GM21390 (cell line): ENCODE measurements at regions not wholly inside any gene's neighbourhood (a gene's known extent, or its start where the extent isn't known, plus 50 kb on each side); places are given as distances from the start of the nearest gene placed in this dataset.

Experiments
- ATAC-seq: cut with Tn5 transposase; IDR thresholded peaks from one replicate; pipeline ENCODE4 v1.9.1; 2021; ENCODE audit not compliant: unreplicated experiment

DNA sequence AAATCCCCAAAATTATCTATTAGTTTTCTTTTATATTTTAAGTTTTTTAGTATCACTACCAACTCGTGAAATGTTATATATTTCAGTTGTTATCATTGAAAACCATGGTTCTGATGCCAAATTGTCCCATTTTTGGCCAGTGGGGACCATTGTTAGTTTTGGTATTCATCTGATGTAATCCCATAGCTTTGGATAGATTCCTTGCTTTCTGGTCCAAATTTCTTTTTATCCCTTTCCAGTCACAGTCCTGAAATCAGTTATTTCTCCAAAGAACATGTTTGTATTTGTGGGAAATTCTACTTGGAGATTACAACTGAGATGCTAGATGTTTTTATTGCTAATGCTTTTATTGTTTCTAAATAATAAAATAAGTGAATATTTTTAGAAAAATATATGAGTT lies 976.8 kb upstream of the CRIM1 start:
- no peak for ATAC-seq

- no peak for ATAC-seq
Observed at GRCh38 chr2:35374845-35375244, 980.7 kb upstream of the CRIM1 start.

DNA sequence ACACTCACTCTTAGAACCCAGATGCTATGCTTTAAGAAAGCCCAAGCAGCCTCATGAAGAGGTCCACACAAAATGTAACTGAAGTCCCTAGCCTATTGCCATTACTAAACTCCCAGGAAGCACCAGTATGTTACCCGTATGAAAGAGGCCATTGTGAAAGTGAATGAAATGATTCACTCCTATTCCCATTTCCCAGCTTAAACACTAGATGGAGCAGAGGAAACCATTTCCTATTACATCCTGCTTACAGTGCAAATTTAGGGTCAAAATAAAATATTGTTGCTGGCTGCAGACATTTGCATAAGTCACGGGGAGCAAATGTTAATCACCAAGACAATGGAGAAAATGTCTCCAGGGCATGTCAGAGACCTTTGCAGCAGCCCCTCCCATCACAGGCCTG lies 989.7 kb upstream of the CRIM1 start:
- ATAC-seq = no peak

DNA sequence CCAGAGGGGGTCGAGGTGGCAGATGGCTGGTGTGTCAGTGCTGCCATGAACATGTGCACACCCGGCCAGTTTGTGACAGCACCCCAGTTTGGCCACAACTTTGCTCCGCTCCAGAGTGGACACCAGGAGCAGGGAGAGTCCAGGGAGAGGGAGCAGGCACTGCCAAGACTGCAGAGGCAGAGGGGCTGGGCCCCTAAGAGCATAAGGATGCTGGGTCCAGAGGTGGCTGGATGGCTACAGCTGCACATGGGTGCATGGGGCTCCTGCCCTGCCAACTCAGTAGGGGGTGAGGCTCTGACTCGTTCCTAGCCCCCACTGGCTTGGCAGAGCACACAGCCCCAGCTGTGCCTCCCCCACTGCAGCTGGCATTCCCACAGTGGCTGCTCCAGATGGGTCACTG lies 999.2 kb upstream of the CRIM1 start:
- ATAC-seq = no peak

DNA sequence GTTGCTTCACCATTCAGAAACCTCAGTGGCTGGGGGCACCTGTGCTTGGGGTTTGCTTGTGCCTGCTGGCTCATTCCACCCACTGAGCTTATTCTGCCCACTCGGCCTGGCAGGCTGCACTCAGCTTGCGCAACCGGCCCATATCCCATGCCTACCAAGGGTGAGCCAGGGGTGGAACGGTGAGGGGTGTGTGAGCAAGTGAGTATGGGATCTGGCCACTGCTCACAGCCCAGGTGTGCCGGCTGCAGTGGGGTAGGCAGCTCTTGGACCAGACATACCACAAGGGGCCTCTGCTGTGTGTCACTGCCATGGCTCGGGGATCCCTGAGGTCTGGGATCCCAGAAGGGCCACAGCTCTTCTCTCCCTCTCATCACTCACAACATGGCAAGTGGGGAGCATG lies 1000.5 kb upstream of the CRIM1 start:
- ATAC-seq = no peak

DNA sequence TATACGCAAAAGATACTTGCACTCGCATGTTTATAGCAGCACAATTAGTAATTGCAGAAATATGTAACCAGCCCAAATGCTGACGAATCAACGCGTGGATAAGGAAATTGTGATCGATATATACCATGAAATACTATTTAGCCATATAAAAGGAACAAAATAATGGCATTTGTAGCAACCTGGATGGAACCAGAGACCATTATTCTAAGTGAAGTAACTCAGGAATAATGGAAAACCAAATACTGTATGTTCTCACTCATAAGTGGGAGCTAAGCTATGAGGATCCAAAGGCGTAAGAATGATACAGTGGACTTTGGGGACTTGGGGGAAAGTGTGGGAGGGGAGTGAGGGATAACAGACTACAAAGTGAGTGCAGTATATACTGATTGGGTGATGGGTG lies 1008.0 kb upstream of the CRIM1 start:
- ATAC-seq = no peak

- ATAC-seq = no peak
Observed at GRCh38 chr2:35343135-35343534, 1012.4 kb upstream of the CRIM1 start.

- no peak for ATAC-seq
Observed at GRCh38 chr2:35339211-35339610, 1016.4 kb upstream of the CRIM1 start.

DNA sequence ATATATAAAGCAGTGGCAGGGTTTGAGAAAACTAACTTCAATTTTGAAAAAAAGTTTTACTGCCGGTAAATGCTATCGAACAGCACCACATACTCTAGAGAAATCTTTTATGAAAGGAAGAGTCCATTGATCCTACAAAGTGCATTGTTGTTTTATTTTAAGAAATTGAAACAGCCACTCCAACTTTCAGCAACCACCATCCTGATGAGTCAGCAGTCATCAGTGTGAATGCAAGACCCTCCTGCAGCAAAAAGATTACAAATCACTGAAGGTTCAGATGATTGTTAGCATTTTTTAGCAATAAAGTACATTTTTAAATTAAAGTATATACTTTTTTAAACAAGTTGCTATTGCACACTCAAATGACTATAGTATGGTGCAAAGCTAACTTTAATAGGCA lies 1017.7 kb upstream of the CRIM1 start:
- ATAC-seq = no peak

DNA sequence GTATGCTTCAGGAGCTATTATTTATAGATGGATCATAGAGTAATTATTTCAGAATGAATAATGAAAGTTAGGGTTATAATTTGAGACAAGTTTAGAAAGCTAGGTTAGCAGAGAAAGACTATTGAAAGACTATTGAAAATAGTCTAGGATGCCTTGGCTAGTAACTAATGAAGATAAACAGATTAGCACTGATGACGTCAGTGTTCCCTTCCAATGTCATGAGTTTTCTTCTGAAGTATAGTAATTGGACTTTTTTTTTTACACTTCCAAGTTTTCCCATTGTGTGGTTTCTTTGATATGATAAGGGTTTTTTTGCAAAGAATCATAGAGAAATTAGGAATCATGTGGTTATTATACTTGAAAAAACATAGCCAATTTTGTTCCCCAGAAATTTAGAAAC lies 1041.5 kb upstream of the CRIM1 start:
- no peak for ATAC-seq

GRCh38 chr2:35301369-35301768 lies 1054.2 kb upstream of the CRIM1 start:
- no peak for ATAC-seq

DNA sequence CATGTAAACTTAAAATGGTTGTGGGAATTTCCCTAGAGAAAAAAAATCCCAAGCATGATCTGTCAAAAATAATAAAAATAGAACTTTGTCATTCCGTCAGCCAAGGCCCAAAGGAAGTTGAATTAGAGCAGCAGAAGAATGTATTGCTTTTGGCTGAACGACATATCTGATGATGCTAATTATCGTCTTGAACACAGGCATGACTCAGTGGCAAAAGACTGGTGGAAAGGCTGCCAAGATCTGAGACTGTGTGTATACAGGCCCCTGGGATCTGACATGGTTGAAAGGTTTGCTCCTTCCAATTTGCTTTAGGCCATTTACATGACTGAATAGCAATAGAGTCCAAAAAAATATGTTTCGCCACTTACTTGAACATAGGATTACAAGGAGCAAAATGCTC lies 1057.1 kb upstream of the CRIM1 start:
- ATAC-seq = no peak

GRCh38 chr2:35297403-35297802 lies 1058.2 kb upstream of the CRIM1 start:
- ATAC-seq = no peak

GRCh38 chr2:35294636-35295263 lies 1060.8 kb upstream of the CRIM1 start:
- ATAC-seq = no peak

DNA sequence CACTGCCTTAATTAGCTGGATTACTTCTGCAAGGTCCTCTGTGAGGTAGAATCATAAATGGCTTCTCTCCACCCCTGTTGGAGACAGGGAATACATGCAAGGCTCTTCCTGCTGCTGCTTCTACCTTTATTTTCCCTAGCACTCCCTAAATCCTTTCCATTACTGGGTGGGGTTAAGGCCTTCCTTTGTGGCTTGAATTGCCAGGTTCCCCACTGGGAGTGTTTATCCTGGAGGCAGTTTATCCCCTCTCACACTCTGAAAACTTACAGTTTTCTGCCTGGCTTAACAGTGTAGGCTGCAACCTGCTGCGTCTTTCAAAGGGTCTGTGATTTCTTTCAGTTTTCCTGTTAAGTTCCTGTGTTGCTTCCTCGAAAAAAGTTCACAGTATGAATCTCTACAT lies 1062.3 kb upstream of the CRIM1 start:
- ATAC-seq = no peak

GRCh38 chr2:35292199-35292598 lies 1063.4 kb upstream of the CRIM1 start:
- no peak for ATAC-seq

DNA sequence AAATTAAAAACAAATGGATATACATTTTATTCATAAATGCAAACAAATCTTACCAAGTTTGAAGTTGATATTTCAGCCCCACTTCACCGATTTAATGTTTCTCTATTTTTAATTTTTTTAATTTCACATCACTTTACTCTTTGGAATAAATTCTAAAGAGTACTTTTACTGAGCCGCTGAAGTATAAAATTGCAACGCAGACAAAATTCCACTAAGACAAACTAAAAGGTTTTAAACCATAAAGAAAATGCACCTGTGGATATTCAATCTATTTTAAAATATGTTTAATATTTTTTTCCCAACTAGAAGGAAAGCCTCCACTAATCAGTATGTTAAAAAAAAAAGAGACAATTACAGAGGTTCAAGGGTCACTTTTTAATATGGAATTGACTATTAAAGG lies 1073.9 kb upstream of the CRIM1 start:
- no peak for ATAC-seq

- no peak for ATAC-seq
Observed at GRCh38 chr2:35255826-35256225, 1099.8 kb upstream of the CRIM1 start.

GRCh38 chr2:35251156-35251555 lies 1104.4 kb upstream of the CRIM1 start:
- ATAC-seq = no peak

DNA sequence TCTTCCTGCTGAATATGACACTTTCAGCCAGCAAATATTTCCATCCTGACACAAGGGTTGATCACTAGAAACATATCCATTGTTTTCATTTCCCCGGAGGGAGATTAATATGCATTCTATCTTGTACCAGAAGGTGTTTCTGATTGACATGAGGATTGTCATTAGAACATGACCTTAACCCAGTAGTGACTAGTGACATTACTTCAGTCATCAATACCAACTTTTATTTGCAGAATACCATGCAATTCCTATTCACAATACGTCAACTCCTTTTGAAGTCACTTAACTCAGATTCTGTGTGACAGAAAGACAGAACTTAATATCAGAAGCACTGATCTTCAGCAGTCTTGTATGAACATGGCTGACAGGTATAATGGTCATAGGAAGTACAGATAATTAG lies 1108.9 kb upstream of the CRIM1 start:
- ATAC-seq = no peak

GRCh38 chr2:35228584-35228983 lies 1127.0 kb upstream of the CRIM1 start:
- no peak for ATAC-seq

DNA sequence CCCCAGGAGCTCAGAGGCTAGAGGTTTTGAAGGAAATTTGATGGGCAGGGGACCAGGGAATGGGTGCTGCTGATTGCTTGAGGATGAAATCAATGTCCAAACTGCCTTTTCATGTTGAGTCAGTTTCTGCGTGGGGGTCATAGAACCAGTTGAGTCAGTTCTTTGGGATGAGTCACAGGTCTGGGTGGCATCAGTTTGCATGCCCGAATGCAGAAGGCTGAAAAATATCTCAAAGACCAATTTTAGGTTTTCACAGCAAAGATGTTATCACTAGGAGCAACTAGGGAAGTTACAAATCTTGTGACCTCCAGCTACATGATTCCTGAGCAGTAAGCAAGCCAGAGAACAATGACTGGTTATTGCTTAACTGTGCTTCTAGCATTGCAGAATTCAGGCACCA lies 1135.1 kb upstream of the CRIM1 start:
- no peak for ATAC-seq

DNA sequence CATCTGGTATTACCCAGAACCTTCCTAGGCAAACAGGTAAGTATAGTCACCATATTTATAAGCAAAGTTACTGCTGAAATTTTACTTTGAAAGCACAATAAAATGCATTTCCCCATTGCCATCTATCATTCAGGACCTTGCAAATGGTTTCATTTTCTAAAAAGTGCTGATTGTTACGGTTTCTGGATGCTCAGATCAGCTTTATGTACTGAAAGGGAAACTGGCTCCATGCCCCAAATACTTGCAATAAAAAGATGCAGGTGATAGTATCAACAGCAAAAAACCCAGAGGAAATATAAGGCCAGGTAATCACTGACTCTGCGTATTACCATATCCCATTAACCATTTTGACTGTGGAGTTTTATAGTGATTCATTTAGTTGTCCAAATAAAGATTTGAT lies 1150.7 kb upstream of the CRIM1 start:
- ATAC-seq = no peak

GRCh38 chr2:35204323-35204722 lies 1151.3 kb upstream of the CRIM1 start:
- ATAC-seq = no peak
